ENCODE measurements at regions not wholly inside any gene's neighbourhood (a gene's known extent, or its start where the extent isn't known, plus 50 kb on each side); places are given as distances from the start of the nearest gene placed in this dataset.

DNA sequence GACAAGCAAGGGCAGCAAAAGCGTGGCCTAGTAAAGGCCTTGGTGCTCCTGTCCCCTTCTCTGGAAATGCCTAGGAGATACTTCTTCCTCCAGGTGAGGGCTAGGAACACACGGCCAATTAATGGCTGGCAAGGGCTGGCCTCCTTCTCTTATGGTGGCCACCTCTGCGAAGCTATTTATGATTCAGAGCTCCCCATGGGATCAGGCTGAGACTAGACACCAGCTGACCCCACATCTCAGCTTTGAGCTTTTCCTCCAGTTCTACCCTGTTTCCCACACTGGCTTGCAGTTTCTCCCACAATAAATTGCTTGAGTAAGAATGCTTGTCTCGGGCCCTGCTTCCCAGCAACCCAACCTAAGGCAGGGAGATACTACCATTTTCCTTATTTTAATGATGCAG lies 53.7 kb downstream of the CAMK2N1 start:
- intact Hi-C loops (cut with DNase I): no loop called here
- H3K4me1 ChIP-seq (ENCODE audit: insufficient read depth): no peaks in the 10 kb centered on the region
- TF ChIP-seq CTCF (IDR thresholded peaks at IDR 0.05) (no peak), POLR2A (IDR thresholded peaks at IDR 0.05) (no peak), EP300 (IDR thresholded peaks at IDR 0.05) (no peak)
- no peaks in the 10 kb centered on the region for H3K9me3 ChIP-seq
- H3K27ac ChIP-seq: no peak overlapping the region
- no peaks in the 10 kb centered on the region for H3K27me3 ChIP-seq
- no peak overlapping the region for H3K4me3 ChIP-seq
- no peak for DNase-seq
- 67 to 75% (median 72%) methylated on average over 4 of the region's 4 CpGs for WGBS, 3 donors
- H3K36me3 ChIP-seq: no peaks in the 10 kb centered on the region

DNA sequence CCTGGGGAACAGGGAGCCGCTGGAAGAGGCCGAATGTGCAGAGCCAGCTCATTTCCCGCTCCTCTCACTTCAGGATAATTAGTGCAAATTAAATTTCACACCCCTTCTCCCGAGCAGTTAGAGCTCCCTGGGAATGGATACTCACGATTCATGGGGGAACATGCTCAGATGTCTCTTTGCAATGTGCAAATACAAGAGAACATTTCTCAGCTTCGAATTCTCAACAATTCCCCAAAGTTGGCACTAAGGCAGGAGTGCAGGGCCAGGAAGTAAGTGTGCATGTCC lies 54.9 kb downstream of the CAMK2N1 start:
- Histone ChIP-seq H3K27ac (no peak overlapping the region), H3K4me3 (no peak overlapping the region), H3K9me3 (no peaks in the 10 kb centered on the region), H3K4me1 (ENCODE audit: insufficient read depth) (no peaks in the 10 kb centered on the region), H3K27me3 (no peaks in the 10 kb centered on the region), H3K36me3 (no peaks in the 10 kb centered on the region)
- DNase-seq: no peak
- TF ChIP-seq POLR2A (IDR thresholded peaks at IDR 0.05): no peak
- no peak for TF ChIP-seq EP300 (IDR thresholded peaks at IDR 0.05)
- TF ChIP-seq CTCF (IDR thresholded peaks at IDR 0.05): no peak
- intact Hi-C loops (cut with DNase I): no loop called here
- WGBS, 3 donors: 27 to 37% (median 35%) methylated on average over 6 of the region's 6 CpGs

GRCh38 chr1:20430355-20431175 lies 55.4 kb downstream of the CAMK2N1 start:
- intact Hi-C loops (cut with DNase I): no loop called here
- no peak overlapping the region for H3K27ac ChIP-seq
- DNase-seq: peak in 3 of 5 donors; percentile 26 to 39 (median 26)
- no peaks in the 10 kb centered on the region for H3K36me3 ChIP-seq
- no peaks in the 10 kb centered on the region for H3K27me3 ChIP-seq
- TF ChIP-seq EP300 (IDR thresholded peaks at IDR 0.05) (no peak), POLR2A (IDR thresholded peaks at IDR 0.05) (no peak), CTCF (IDR thresholded peaks at IDR 0.05) (peak in 1 of 3 donors; percentile 7)
- H3K9me3 ChIP-seq: no peaks in the 10 kb centered on the region
- 22 to 30% (median 27%) methylated on average over 12 of the region's 12 CpGs for WGBS, 3 donors
- no peaks in the 10 kb centered on the region for H3K4me1 ChIP-seq (ENCODE audit: insufficient read depth)
- no peak overlapping the region for H3K4me3 ChIP-seq

GRCh38 chr1:20429296-20429695 lies 56.7 kb downstream of the CAMK2N1 start:
- WGBS, 3 donors: 41 to 44% (median 41%) methylated on average over 6 of the region's 6 CpGs
- no peaks in the 10 kb centered on the region for H3K4me1 ChIP-seq (ENCODE audit: insufficient read depth)
- no peak overlapping the region for H3K27ac ChIP-seq
- intact Hi-C loops (cut with DNase I): no loop called here
- no peaks in the 10 kb centered on the region for H3K36me3 ChIP-seq
- no peak for DNase-seq
- H3K9me3 ChIP-seq: no peaks in the 10 kb centered on the region
- no peak overlapping the region for H3K4me3 ChIP-seq
- TF ChIP-seq CTCF (IDR thresholded peaks at IDR 0.05) (no peak), POLR2A (IDR thresholded peaks at IDR 0.05) (no peak), EP300 (IDR thresholded peaks at IDR 0.05) (no peak)
- no peaks in the 10 kb centered on the region for H3K27me3 ChIP-seq
